Astrocyte (in vitro differentiated cells and primary cell): ENCODE measurements at regions not wholly inside any gene's neighbourhood (a gene's known extent, or its start where the extent isn't known, plus 50 kb on each side); places are given as distances from the start of the nearest gene placed in this dataset.

Source experiments
- EZH2 ChIP-seq: IDR thresholded peaks from 2 replicates; pipeline ENCODE4 v1.6.1; 2012; ENCODE audit warnings: mild to moderate bottlenecking, low read length, inconsistent platforms; ENCODE audit not compliant: insufficient read depth
- TF ChIP-seq, protein P1 (sequence below): IDR thresholded peaks from 2 replicates; pipeline ENCODE4 v1.5.1; 2011; ENCODE audit warnings: low read depth, mild to moderate bottlenecking, inconsistent platforms, low read length, moderate library complexity; ENCODE audit not compliant: insufficient read depth

GRCh38 chr3:103393395-103394186 lies 958.8 kb downstream of the ZPLD1 start:
- TF ChIP-seq, protein P1, sequence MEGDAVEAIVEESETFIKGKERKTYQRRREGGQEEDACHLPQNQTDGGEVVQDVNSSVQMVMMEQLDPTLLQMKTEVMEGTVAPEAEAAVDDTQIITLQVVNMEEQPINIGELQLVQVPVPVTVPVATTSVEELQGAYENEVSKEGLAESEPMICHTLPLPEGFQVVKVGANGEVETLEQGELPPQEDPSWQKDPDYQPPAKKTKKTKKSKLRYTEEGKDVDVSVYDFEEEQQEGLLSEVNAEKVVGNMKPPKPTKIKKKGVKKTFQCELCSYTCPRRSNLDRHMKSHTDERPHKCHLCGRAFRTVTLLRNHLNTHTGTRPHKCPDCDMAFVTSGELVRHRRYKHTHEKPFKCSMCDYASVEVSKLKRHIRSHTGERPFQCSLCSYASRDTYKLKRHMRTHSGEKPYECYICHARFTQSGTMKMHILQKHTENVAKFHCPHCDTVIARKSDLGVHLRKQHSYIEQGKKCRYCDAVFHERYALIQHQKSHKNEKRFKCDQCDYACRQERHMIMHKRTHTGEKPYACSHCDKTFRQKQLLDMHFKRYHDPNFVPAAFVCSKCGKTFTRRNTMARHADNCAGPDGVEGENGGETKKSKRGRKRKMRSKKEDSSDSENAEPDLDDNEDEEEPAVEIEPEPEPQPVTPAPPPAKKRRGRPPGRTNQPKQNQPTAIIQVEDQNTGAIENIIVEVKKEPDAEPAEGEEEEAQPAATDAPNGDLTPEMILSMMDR, result no peak
- no peak for TF ChIP-seq EZH2
